Liver (tissue), 8 donors: ENCODE measurements at regions not wholly inside any gene's neighbourhood (a gene's known extent, or its start where the extent isn't known, plus 50 kb on each side); places are given as distances from the start of the nearest gene placed in this dataset.

ENCODE experiments used
- DNase-seq: peaks from one replicate; pipeline ENCODE4 v3.0.0-alpha.2; 2017; ENCODE audit warnings: low spot score
- H3K27ac ChIP-seq, 2 donors: one replicate each; pipeline ENCODE4 v1.7.0; 2013; ENCODE audit warnings: inconsistent platforms in 2 of 2, low read length in 2 of 2, control low read depth in 1 of 2, low read depth in 1 of 2, mild to moderate bottlenecking in 1 of 2
- H3K27me3 ChIP-seq, 4 donors: one replicate each; pipeline versions ENCODE4 v1.6.1 to v1.7.0; 2013; ENCODE audit warnings: low read length in 3 of 4, inconsistent platforms in 1 of 4, mild to moderate bottlenecking in 1 of 4, moderate library complexity in 1 of 4; ENCODE audit not compliant: control insufficient read depth in 4 of 4, insufficient read depth in 4 of 4
- H3K36me3 ChIP-seq, 4 donors: one replicate each; pipeline versions ENCODE4 v1.6.1 to v1.7.0; 2013; ENCODE audit warnings: low read length in 3 of 4, mild to moderate bottlenecking in 3 of 4, low read depth in 1 of 4, moderate library complexity in 1 of 4; ENCODE audit not compliant: control insufficient read depth in 4 of 4, insufficient read depth in 3 of 4
- H3K4me1 ChIP-seq, 4 donors: one replicate each; pipeline versions ENCODE4 v1.6.1 to v1.7.0; 2013; ENCODE audit warnings: low read length in 3 of 4, mild to moderate bottlenecking in 3 of 4, moderate library complexity in 1 of 4; ENCODE audit not compliant: control insufficient read depth in 4 of 4, insufficient read depth in 4 of 4
- H3K4me3 ChIP-seq, 3 donors: one replicate each; pipeline versions ENCODE4 v1.6.1 to v1.7.0; 2013; ENCODE audit warnings: low read length in 3 of 3, control low read depth in 1 of 3, low read depth in 1 of 3, mild to moderate bottlenecking in 1 of 3
- H3K9ac ChIP-seq, 2 donors: one replicate each; pipeline ENCODE4 v1.7.0; 2013; ENCODE audit warnings: low read length in 2 of 2, mild to moderate bottlenecking in 2 of 2, moderate library complexity in 2 of 2, control low read depth in 1 of 2, low read depth in 1 of 2
- H3K9me3 ChIP-seq, 4 donors: one replicate each; pipeline versions ENCODE4 v1.6.1 to v1.7.0; 2013; ENCODE audit warnings: low read length in 3 of 4; ENCODE audit not compliant: control insufficient read depth in 4 of 4
- ATF3 ChIP-seq: IDR thresholded peaks from 2 replicates; pipeline ENCODE4 v1.6.1; 2016; ENCODE audit warnings: antibody characterized with exemption
- CTCF ChIP-seq: fragments of 150-350 bp; IDR thresholded peaks from 2 replicates; pipeline ENCODE4 v1.5.1; 2017; ENCODE audit warnings: improper control_type of control experiment, low read depth, low read length; ENCODE audit not compliant: missing input control
- EGR1 ChIP-seq, 2 donors: IDR thresholded peaks; 2 replicates each; pipeline ENCODE4 v1.6.1; 2016 to 2018; ENCODE audit warnings: antibody characterized with exemption in 2 of 2, low read depth in 2 of 2
- FOXA1 ChIP-seq: IDR thresholded peaks from 2 replicates; pipeline ENCODE4 v1.6.1; 2016; ENCODE audit warnings: antibody characterized with exemption
- FOXA2 ChIP-seq: IDR thresholded peaks from 2 replicates; pipeline ENCODE4 v1.6.1; 2016; ENCODE audit warnings: antibody characterized with exemption
- HNF4A ChIP-seq, 2 donors: conservative IDR thresholded peaks; 2 replicates each; pipeline ENCODE4 v1.6.1; 2016; ENCODE audit warnings: antibody characterized with exemption in 2 of 2, mild to moderate bottlenecking in 2 of 2
- HNF4G ChIP-seq: IDR thresholded peaks from 2 replicates; pipeline ENCODE4 v1.6.1; 2016; ENCODE audit warnings: antibody characterized with exemption
- JUND ChIP-seq, 2 donors: IDR thresholded peaks; 2 replicates each; pipeline ENCODE4 v1.6.1; 2016; ENCODE audit warnings: antibody characterized with exemption in 2 of 2
- MAX ChIP-seq: IDR thresholded peaks from 2 replicates; pipeline ENCODE4 v1.6.1; 2016; ENCODE audit warnings: antibody characterized with exemption
- NR2F2 ChIP-seq: IDR thresholded peaks from 2 replicates; pipeline ENCODE4 v1.6.1; 2016; ENCODE audit warnings: antibody characterized with exemption
- RAD21 ChIP-seq, 2 donors: IDR thresholded peaks; 2 replicates each; pipeline ENCODE4 v1.6.1; 2016; ENCODE audit warnings: antibody characterized with exemption in 2 of 2, mild to moderate bottlenecking in 2 of 2
- RXRA ChIP-seq, 2 donors: IDR thresholded peaks; 2 replicates each; pipeline ENCODE4 v1.6.1; 2017 to 2018; ENCODE audit warnings: antibody characterized with exemption in 2 of 2, mild to moderate bottlenecking in 1 of 2
- SP1 ChIP-seq: IDR thresholded peaks from 2 replicates; pipeline ENCODE4 v1.6.1; 2018; ENCODE audit warnings: antibody characterized with exemption, mild to moderate bottlenecking
- TAF1 ChIP-seq: conservative IDR thresholded peaks from 2 replicates; pipeline ENCODE4 v1.6.1; 2016; ENCODE audit warnings: antibody characterized with exemption, mild to moderate bottlenecking
- YY1 ChIP-seq: IDR thresholded peaks from 2 replicates; pipeline ENCODE4 v1.6.1; 2016; ENCODE audit warnings: antibody characterized with exemption, mild to moderate bottlenecking
- WGBS: extraction: QIAGEN DNeasy Blood & Tissue Kit; methylation state at CpG from one replicate; pipeline ENCODE4 v1.1.7; 2013; 5-methylcytosine and 5-hydroxymethylcytosine counted together
- TF ChIP-seq, protein P1 (sequence below): IDR thresholded peaks from 2 replicates; pipeline ENCODE4 v1.6.1; 2016; ENCODE audit warnings: antibody characterized with exemption
- donor health status: healthy.
- donor health status: healthy.
- donor health status: healthy.
- donor health status: healthy.
- donor health status: healthy.

GRCh38 chr2:150371044-150371818 is 116.2 kb downstream of the RND3 start:
- Histone ChIP-seq H3K27ac (peak overlapping the region; percentile 9 to 57), H3K4me3 (no peak overlapping the region), H3K27me3 (no peaks in the 10 kb centered on the region), H3K9me3 (no peaks in the 10 kb centered on the region), H3K9ac (no peak overlapping the region), H3K4me1 (peaks cover 1 to 19% (median 16%) of the 10 kb centered on the region in 4 donors), H3K36me3 (no peaks in the 10 kb centered on the region)
- TF ChIP-seq, protein P1, sequence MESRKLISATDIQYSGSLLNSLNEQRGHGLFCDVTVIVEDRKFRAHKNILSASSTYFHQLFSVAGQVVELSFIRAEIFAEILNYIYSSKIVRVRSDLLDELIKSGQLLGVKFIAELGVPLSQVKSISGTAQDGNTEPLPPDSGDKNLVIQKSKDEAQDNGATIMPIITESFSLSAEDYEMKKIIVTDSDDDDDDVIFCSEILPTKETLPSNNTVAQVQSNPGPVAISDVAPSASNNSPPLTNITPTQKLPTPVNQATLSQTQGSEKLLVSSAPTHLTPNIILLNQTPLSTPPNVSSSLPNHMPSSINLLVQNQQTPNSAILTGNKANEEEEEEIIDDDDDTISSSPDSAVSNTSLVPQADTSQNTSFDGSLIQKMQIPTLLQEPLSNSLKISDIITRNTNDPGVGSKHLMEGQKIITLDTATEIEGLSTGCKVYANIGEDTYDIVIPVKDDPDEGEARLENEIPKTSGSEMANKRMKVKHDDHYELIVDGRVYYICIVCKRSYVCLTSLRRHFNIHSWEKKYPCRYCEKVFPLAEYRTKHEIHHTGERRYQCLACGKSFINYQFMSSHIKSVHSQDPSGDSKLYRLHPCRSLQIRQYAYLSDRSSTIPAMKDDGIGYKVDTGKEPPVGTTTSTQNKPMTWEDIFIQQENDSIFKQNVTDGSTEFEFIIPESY: no peak
- TF ChIP-seq RAD21 (IDR thresholded peaks at IDR 0.05) (peak; percentile 67 to 68), ATF3 (peak; percentile 82), NR2F2 (no peak), MAX (peak; percentile 74), HNF4G (peak; percentile 68), JUND (IDR thresholded peaks at IDR 0.05) (peak; percentile 75 to 79), CTCF (peak; percentile 6), EGR1 (IDR thresholded peaks at IDR 0.05; ENCODE audit: low read depth in 2 of 2) (peak in 1 of 2 donors; percentile 61), FOXA2 (peak; percentile 57), RXRA (IDR thresholded peaks at IDR 0.05) (peak; percentile 97 to 98), SP1 (peak; percentile 95), HNF4A (conservative IDR thresholded peaks at IDR 0.05) (peak; percentile 89 to 91), YY1 (peak; percentile 73), FOXA1 (no peak)
- no peak for DNase-seq
- 43% methylated on average over 3 of the region's 3 CpGs for WGBS

- Histone ChIP-seq H3K27me3 (no peaks in the 10 kb centered on the region), H3K27ac (no peak overlapping the region), H3K36me3 (no peaks in the 10 kb centered on the region), H3K9me3 (no peaks in the 10 kb centered on the region), H3K4me3 (no peak overlapping the region), H3K4me1 (peaks cover 1 to 19% (median 16%) of the 10 kb centered on the region in 4 donors), H3K9ac (no peak overlapping the region)
- WGBS: 54% methylated on average over 4 of the region's 4 CpGs
- DNase-seq: no peak
- TF ChIP-seq EGR1 (IDR thresholded peaks at IDR 0.05; ENCODE audit: low read depth in 2 of 2) (no peak), JUND (IDR thresholded peaks at IDR 0.05) (no peak), SP1 (no peak), MAX (no peak), HNF4G (no peak), RXRA (IDR thresholded peaks at IDR 0.05) (no peak), TAF1 (no peak), FOXA1 (no peak), YY1 (no peak), RAD21 (IDR thresholded peaks at IDR 0.05) (no peak), CTCF (no peak), ATF3 (no peak), HNF4A (conservative IDR thresholded peaks at IDR 0.05) (no peak), FOXA2 (no peak)
- TF ChIP-seq, protein P1: no peak
Observed at GRCh38 chr2:150370561-150370960, 116.9 kb downstream of the RND3 start.
